ENCODE measurements at regions not wholly inside any gene's neighbourhood (a gene's known extent, or its start where the extent isn't known, plus 50 kb on each side); places are given as distances from the start of the nearest gene placed in this dataset.

DNA sequence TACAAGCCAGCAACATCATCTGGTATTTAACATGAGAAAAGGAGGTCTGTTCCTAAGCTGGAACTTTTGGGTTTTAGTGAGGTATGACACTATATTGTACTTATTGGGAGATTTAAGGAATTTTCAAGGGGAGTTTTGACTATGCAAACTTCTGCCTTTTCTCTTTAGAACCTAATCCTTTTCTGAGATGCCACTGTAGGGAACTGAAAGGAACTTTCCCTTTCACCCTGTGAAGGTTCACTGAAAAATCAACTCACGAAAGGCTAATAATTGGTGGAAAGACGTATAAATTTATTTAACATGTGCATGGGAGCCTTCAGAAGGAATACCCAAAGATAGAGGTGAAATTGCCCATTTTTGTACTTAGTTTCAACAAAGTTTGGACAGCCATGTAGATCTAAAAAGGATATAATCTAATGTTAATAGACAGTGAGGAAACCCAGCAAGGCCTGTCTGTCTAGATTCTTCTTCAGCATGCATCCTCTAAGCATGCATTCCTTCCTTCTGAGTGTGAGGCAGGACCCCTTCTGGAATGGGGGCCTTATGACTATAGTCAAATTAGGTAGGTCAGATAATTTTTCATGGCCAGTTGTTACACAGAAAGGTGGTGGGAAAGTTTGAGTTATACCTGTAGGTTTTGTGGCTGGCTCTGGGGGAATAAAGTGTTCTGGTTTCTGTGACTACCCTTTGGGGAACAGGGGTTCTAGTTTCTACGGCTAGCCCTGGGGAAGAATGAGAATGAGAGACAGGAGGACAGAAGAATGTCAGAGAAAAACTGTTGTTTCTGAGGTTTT lies 200.3 kb downstream of the C9orf152 start (continued):
- TF ChIP-seq FOXM1 (IDR thresholded peaks at IDR 0.05; ENCODE audit: low read depth, low read length) (peak; percentile 48; the same call in 1 of the 2 replicates), NFIC (IDR thresholded peaks at IDR 0.05; ENCODE audit: low read depth, low read length) (peak; percentile 68), IKZF1 (conservative IDR thresholded peaks at IDR 0.05) (0 out of 2 replicates have a peak, but pooled peaks have one; percentile 33), POU2F2 (IDR thresholded peaks at IDR 0.05; ENCODE audit: borderline replicate concordance, low read depth, low read length) (0 out of 3 replicates have a peak, but pooled peaks have one; percentile 23), IKZF2 (IDR thresholded peaks at IDR 0.05) (peak; percentile 17 to 31; a peak in 3 of 4 replicates), MEF2B (IDR thresholded peaks at IDR 0.05; ENCODE audit: partially characterized antibody, poor library complexity, severe bottlenecking) (peak; percentile 83), TCF12 (IDR thresholded peaks at IDR 0.05; ENCODE audit: low read depth, low read length) (0 out of 2 replicates have a peak, but pooled peaks have one; percentile 16), RAD21 (IDR thresholded peaks at IDR 0.05; ENCODE audit: insufficient read depth, low read depth, low read length) (peak; percentile 34; the same call in 1 of the 2 replicates)
- TF ChIP-seq, protein P1, sequence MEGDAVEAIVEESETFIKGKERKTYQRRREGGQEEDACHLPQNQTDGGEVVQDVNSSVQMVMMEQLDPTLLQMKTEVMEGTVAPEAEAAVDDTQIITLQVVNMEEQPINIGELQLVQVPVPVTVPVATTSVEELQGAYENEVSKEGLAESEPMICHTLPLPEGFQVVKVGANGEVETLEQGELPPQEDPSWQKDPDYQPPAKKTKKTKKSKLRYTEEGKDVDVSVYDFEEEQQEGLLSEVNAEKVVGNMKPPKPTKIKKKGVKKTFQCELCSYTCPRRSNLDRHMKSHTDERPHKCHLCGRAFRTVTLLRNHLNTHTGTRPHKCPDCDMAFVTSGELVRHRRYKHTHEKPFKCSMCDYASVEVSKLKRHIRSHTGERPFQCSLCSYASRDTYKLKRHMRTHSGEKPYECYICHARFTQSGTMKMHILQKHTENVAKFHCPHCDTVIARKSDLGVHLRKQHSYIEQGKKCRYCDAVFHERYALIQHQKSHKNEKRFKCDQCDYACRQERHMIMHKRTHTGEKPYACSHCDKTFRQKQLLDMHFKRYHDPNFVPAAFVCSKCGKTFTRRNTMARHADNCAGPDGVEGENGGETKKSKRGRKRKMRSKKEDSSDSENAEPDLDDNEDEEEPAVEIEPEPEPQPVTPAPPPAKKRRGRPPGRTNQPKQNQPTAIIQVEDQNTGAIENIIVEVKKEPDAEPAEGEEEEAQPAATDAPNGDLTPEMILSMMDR (IDR thresholded peaks at IDR 0.05 in 2 of 3, conservative IDR thresholded peaks at IDR 0.05 in 1 of 3; ENCODE audit: control insufficient read depth in 2 of 3, extremely low read depth in 1 of 3, insufficient read depth in 1 of 3, low read depth in 3 of 3, low read length in 3 of 3) = no peak
- TF ChIP-seq, protein P2, sequence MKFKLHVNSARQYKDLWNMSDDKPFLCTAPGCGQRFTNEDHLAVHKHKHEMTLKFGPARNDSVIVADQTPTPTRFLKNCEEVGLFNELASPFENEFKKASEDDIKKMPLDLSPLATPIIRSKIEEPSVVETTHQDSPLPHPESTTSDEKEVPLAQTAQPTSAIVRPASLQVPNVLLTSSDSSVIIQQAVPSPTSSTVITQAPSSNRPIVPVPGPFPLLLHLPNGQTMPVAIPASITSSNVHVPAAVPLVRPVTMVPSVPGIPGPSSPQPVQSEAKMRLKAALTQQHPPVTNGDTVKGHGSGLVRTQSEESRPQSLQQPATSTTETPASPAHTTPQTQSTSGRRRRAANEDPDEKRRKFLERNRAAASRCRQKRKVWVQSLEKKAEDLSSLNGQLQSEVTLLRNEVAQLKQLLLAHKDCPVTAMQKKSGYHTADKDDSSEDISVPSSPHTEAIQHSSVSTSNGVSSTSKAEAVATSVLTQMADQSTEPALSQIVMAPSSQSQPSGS (IDR thresholded peaks at IDR 0.05; ENCODE audit: low read length) = peak; percentile 74
- TF ChIP-seq, protein P3, sequence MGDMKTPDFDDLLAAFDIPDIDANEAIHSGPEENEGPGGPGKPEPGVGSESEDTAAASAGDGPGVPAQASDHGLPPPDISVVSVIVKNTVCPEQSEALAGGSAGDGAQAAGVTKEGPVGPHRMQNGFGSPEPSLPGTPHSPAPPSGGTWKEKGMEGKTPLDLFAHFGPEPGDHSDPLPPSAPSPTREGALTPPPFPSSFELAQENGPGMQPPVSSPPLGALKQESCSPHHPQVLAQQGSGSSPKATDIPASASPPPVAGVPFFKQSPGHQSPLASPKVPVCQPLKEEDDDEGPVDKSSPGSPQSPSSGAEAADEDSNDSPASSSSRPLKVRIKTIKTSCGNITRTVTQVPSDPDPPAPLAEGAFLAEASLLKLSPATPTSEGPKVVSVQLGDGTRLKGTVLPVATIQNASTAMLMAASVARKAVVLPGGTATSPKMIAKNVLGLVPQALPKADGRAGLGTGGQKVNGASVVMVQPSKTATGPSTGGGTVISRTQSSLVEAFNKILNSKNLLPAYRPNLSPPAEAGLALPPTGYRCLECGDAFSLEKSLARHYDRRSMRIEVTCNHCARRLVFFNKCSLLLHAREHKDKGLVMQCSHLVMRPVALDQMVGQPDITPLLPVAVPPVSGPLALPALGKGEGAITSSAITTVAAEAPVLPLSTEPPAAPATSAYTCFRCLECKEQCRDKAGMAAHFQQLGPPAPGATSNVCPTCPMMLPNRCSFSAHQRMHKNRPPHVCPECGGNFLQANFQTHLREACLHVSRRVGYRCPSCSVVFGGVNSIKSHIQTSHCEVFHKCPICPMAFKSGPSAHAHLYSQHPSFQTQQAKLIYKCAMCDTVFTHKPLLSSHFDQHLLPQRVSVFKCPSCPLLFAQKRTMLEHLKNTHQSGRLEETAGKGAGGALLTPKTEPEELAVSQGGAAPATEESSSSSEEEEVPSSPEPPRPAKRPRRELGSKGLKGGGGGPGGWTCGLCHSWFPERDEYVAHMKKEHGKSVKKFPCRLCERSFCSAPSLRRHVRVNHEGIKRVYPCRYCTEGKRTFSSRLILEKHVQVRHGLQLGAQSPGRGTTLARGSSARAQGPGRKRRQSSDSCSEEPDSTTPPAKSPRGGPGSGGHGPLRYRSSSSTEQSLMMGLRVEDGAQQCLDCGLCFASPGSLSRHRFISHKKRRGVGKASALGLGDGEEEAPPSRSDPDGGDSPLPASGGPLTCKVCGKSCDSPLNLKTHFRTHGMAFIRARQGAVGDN (IDR thresholded peaks at IDR 0.05) = 0 out of 2 replicates have a peak, but pooled peaks have one; percentile 26
- TF ChIP-seq, protein P4, sequence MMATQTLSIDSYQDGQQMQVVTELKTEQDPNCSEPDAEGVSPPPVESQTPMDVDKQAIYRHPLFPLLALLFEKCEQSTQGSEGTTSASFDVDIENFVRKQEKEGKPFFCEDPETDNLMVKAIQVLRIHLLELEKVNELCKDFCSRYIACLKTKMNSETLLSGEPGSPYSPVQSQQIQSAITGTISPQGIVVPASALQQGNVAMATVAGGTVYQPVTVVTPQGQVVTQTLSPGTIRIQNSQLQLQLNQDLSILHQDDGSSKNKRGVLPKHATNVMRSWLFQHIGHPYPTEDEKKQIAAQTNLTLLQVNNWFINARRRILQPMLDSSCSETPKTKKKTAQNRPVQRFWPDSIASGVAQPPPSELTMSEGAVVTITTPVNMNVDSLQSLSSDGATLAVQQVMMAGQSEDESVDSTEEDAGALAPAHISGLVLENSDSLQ (IDR thresholded peaks at IDR 0.05) = peak; percentile 15; the same call in 1 of the 2 replicates
